ENCODE measurements at regions not wholly inside any gene's neighbourhood (a gene's known extent, or its start where the extent isn't known, plus 50 kb on each side); places are given as distances from the start of the nearest gene placed in this dataset.

GRCh38 chr5:158644301-158644700 is 455.4 kb downstream of the EBF1 start:
- DNase-seq (ENCODE audit: low spot score): no peak

- DNase-seq (ENCODE audit: low spot score): no peak
Observed at GRCh38 chr5:158643840-158644239, 455.9 kb downstream of the EBF1 start.

- no peak for DNase-seq (ENCODE audit: low spot score)
Observed at GRCh38 chr5:158642879-158643278, 456.8 kb downstream of the EBF1 start.

- DNase-seq (ENCODE audit: low spot score): no peak
Observed at GRCh38 chr5:158641016-158641415, 458.7 kb downstream of the EBF1 start.

- DNase-seq (ENCODE audit: low spot score): no peak
Observed at GRCh38 chr5:158640593-158640980, 459.1 kb downstream of the EBF1 start.

GRCh38 chr5:158639881-158640592 is 459.7 kb downstream of the EBF1 start:
- no peak for DNase-seq (ENCODE audit: low spot score)

GRCh38 chr5:158638396-158638795 is 461.3 kb downstream of the EBF1 start:
- DNase-seq (ENCODE audit: low spot score): no peak

GRCh38 chr5:158637039-158637438 is 462.7 kb downstream of the EBF1 start:
- DNase-seq (ENCODE audit: low spot score): no peak

- no peak for DNase-seq (ENCODE audit: low spot score)
Observed at GRCh38 chr5:158635565-158635964, 464.2 kb downstream of the EBF1 start.

- DNase-seq (ENCODE audit: low spot score): no peak
Observed at GRCh38 chr5:158634714-158635113, 465.0 kb downstream of the EBF1 start.

GRCh38 chr5:158629591-158630312 is 470.0 kb downstream of the EBF1 start:
- no peak for DNase-seq (ENCODE audit: low spot score)

- no peak for DNase-seq (ENCODE audit: low spot score)
Observed at GRCh38 chr5:158626718-158627117, 473.0 kb downstream of the EBF1 start.

- no peak for DNase-seq (ENCODE audit: low spot score)
Observed at GRCh38 chr5:158623971-158624370, 475.7 kb downstream of the EBF1 start.

- DNase-seq (ENCODE audit: low spot score): no peak
Observed at GRCh38 chr5:158621391-158621790, 478.3 kb downstream of the EBF1 start.

- DNase-seq (ENCODE audit: low spot score): no peak
Observed at GRCh38 chr5:158619083-158619788, 480.5 kb downstream of the EBF1 start.

- DNase-seq (ENCODE audit: low spot score): no peak
Observed at GRCh38 chr5:158618256-158618655, 481.5 kb downstream of the EBF1 start.

- no peak for DNase-seq (ENCODE audit: low spot score)
Observed at GRCh38 chr5:158616707-158617106, 483.0 kb downstream of the EBF1 start.

- DNase-seq (ENCODE audit: low spot score): no peak
Observed at GRCh38 chr5:158614951-158615350, 484.8 kb downstream of the EBF1 start.

GRCh38 chr5:158611581-158611980 is 488.1 kb downstream of the EBF1 start:
- DNase-seq (ENCODE audit: low spot score): no peak

GRCh38 chr5:158610051-158610415 is 489.7 kb downstream of the EBF1 start:
- DNase-seq (ENCODE audit: low spot score): no peak

- DNase-seq (ENCODE audit: low spot score): no peak
Observed at GRCh38 chr5:158609333-158610050, 490.2 kb downstream of the EBF1 start.

GRCh38 chr5:158607088-158607487 is 492.6 kb downstream of the EBF1 start:
- no peak for DNase-seq (ENCODE audit: low spot score)

Measured in A172 (cell line).